ENCODE measurements at regions not wholly inside any gene's neighbourhood (a gene's known extent, or its start where the extent isn't known, plus 50 kb on each side); places are given as distances from the start of the nearest gene placed in this dataset.

GRCh38 chr6:155654474-155654873, 198.8 kb upstream of the NOX3 start:
- CTCF ChIA-PET: no interaction called here
- no peak for DNase-seq (ENCODE audit: extremely low spot score)
- no peak for TF ChIP-seq CTCF (IDR thresholded peaks at IDR 0.05; ENCODE audit: control extremely low read depth, extremely low read depth, low read depth, missing control alignments)
- POLR2A ChIA-PET: no interaction called here

- ChIA-PET CTCF (interaction anchor here (2.0 kb wide), 1 partner anchor 20 kb away, joined by 5 read pairs; no protein-coding TSS in a partner anchor), POLR2A (no interaction called here)
- no peak for TF ChIP-seq CTCF (IDR thresholded peaks at IDR 0.05; ENCODE audit: control extremely low read depth, extremely low read depth, low read depth, missing control alignments)
Observed at GRCh38 chr6:155648301-155648700, 192.7 kb upstream of the NOX3 start.

GRCh38 chr6:155647354-155647753, 191.7 kb upstream of the NOX3 start:
- ChIA-PET CTCF (no interaction called here), POLR2A (no interaction called here)
- no peak for DNase-seq (ENCODE audit: extremely low spot score)
- TF ChIP-seq CTCF (IDR thresholded peaks at IDR 0.05; ENCODE audit: control extremely low read depth, extremely low read depth, low read depth, missing control alignments): no peak

More at GRCh38 chr6:155648301-155648700, 192.7 kb upstream of the NOX3 start:
- DNase-seq (ENCODE audit: extremely low spot score): no peak

- ChIA-PET CTCF (interaction anchor here (1.2 kb wide), 1 partner anchor 15 kb away, joined by 3 read pairs; no protein-coding TSS in a partner anchor), POLR2A (no interaction called here)
- no peak for TF ChIP-seq CTCF (IDR thresholded peaks at IDR 0.05; ENCODE audit: control extremely low read depth, extremely low read depth, low read depth, missing control alignments)
- no peak for DNase-seq (ENCODE audit: extremely low spot score)
Observed at GRCh38 chr6:155646443-155646842, 190.8 kb upstream of the NOX3 start.

GRCh38 chr6:155645325-155645724, 189.7 kb upstream of the NOX3 start:
- CTCF ChIA-PET: no interaction called here
- POLR2A ChIA-PET: no interaction called here
- TF ChIP-seq CTCF (IDR thresholded peaks at IDR 0.05; ENCODE audit: control extremely low read depth, extremely low read depth, low read depth, missing control alignments): no peak
- no peak for DNase-seq (ENCODE audit: extremely low spot score)

GRCh38 chr6:155641603-155642002, 186.0 kb upstream of the NOX3 start:
- no peak for DNase-seq (ENCODE audit: extremely low spot score)
- TF ChIP-seq CTCF (IDR thresholded peaks at IDR 0.05; ENCODE audit: control extremely low read depth, extremely low read depth, low read depth, missing control alignments): no peak
- CTCF ChIA-PET: interaction anchor here (0.9 to 1.0 kb wide), 2 partner anchors 10 to 773 kb away, joined by 3 read pairs; no protein-coding TSS in a partner anchor
- POLR2A ChIA-PET: no interaction called here

GRCh38 chr6:155638200-155638599, 182.6 kb upstream of the NOX3 start:
- CTCF ChIA-PET: interaction anchor here (0.6 kb wide), 1 partner anchor 11 kb away, joined by 3 read pairs; no protein-coding TSS in a partner anchor
- POLR2A ChIA-PET: no interaction called here
- DNase-seq (ENCODE audit: extremely low spot score): no peak
- TF ChIP-seq CTCF (IDR thresholded peaks at IDR 0.05; ENCODE audit: control extremely low read depth, extremely low read depth, low read depth, missing control alignments): no peak

Measured in GM10248 (cell line).